ENCODE measurements at regions not wholly inside any gene's neighbourhood (a gene's known extent, or its start where the extent isn't known, plus 50 kb on each side); places are given as distances from the start of the nearest gene placed in this dataset.

DNA sequence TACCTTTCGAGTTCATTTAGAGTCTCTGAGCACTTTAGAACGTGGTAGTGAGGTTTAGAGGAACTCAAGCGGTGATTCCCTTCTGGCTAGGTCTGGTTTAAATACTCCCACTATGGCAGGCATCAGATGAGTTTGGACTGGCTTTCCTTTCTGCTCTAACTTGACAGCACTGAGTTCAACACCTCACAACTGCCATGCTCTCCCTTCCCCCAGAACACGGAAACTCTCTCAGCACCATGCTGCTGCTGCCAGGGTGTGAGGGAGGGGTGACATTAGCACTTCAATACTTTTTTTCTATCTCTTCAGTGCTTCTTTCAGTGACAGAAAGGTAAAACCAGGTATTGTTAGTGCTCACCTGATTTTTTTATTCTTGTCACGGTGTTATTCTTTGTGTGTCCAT lies 234.5 kb upstream of the AGTR2 start:
- Histone ChIP-seq H3K4me2 (peak overlapping the region; percentile 41), H3K79me2 (replicated peaks; ENCODE audit: insufficient read depth) (peaks cover 40% of the 10 kb centered on the region), H3K9me2 (ENCODE audit: insufficient read depth) (no peaks in the 10 kb centered on the region), H3F3A (replicated peaks; ENCODE audit: low read depth) (no peaks in the 10 kb centered on the region), H4K20me1 (replicated peaks; ENCODE audit: insufficient read depth) (peaks cover 3% of the 10 kb centered on the region; the same call in 1 of the 2 replicates), H3K27ac (ENCODE audit: low read depth) (no peak overlapping the region), H3K4me3 (0 out of 2 replicates have a peak overlapping the region, but pooled peaks have one; percentile 14), H3K27me3 (ENCODE audit: insufficient read depth) (no peaks in the 10 kb centered on the region), H3K4me1 (ENCODE audit: insufficient read depth) (peaks cover 10% of the 10 kb centered on the region), H2AFZ (no peak overlapping the region), H3K36me3 (ENCODE audit: insufficient read depth) (no peaks in the 10 kb centered on the region)
- Mint-ChIP-seq H3K27me3 (ENCODE audit: insufficient read depth, low read depth, poor library complexity) (peaks cover 1% of the 10 kb centered on the region), H3K4me1 (peaks cover 29% of the 10 kb centered on the region), H3K27ac (no peak overlapping the region), H3K4me3 (no peak overlapping the region), H3K9me3 (peaks cover 22% of the 10 kb centered on the region), H3K36me3 (ENCODE audit: low read depth) (peaks cover 68% of the 10 kb centered on the region)
- ATAC-seq = peak; percentile 70
- TF ChIP-seq, protein P1, sequence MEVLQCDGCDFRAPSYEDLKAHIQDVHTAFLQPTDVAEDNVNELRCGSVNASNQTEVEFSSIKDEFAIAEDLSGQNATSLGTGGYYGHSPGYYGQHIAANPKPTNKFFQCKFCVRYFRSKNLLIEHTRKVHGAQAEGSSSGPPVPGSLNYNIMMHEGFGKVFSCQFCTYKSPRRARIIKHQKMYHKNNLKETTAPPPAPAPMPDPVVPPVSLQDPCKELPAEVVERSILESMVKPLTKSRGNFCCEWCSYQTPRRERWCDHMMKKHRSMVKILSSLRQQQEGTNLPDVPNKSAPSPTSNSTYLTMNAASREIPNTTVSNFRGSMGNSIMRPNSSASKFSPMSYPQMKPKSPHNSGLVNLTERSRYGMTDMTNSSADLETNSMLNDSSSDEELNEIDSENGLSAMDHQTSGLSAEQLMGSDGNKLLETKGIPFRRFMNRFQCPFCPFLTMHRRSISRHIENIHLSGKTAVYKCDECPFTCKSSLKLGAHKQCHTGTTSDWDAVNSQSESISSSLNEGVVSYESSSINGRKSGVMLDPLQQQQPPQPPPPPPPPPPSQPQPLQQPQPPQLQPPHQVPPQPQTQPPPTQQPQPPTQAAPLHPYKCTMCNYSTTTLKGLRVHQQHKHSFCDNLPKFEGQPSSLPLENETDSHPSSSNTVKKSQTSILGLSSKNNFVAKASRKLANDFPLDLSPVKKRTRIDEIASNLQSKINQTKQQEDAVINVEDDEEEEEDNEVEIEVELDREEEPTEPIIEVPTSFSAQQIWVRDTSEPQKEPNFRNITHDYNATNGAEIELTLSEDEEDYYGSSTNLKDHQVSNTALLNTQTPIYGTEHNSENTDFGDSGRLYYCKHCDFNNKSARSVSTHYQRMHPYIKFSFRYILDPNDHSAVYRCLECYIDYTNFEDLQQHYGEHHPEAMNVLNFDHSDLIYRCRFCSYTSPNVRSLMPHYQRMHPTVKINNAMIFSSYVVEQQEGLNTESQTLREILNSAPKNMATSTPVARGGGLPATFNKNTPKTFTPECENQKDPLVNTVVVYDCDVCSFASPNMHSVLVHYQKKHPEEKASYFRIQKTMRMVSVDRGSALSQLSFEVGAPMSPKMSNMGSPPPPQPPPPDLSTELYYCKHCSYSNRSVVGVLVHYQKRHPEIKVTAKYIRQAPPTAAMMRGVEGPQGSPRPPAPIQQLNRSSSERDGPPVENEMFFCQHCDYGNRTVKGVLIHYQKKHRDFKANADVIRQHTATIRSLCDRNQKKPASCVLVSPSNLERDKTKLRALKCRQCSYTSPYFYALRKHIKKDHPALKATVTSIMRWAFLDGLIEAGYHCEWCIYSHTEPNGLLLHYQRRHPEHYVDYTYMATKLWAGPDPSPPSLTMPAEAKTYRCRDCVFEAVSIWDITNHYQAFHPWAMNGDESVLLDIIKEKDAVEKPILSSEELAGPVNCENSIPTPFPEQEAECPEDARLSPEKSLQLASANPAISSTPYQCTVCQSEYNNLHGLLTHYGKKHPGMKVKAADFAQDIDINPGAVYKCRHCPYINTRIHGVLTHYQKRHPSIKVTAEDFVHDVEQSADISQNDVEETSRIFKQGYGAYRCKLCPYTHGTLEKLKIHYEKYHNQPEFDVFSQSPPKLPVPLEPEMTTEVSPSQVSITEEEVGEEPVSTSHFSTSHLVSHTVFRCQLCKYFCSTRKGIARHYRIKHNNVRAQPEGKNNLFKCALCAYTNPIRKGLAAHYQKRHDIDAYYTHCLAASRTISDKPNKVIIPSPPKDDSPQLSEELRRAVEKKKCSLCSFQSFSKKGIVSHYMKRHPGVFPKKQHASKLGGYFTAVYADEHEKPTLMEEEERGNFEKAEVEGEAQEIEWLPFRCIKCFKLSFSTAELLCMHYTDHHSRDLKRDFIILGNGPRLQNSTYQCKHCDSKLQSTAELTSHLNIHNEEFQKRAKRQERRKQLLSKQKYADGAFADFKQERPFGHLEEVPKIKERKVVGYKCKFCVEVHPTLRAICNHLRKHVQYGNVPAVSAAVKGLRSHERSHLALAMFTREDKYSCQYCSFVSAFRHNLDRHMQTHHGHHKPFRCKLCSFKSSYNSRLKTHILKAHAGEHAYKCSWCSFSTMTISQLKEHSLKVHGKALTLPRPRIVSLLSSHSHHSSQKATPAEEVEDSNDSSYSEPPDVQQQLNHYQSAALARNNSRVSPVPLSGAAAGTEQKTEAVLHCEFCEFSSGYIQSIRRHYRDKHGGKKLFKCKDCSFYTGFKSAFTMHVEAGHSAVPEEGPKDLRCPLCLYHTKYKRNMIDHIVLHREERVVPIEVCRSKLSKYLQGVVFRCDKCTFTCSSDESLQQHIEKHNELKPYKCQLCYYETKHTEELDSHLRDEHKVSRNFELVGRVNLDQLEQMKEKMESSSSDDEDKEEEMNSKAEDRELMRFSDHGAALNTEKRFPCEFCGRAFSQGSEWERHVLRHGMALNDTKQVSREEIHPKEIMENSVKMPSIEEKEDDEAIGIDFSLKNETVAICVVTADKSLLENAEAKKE (CRISPR knock-in tag; IDR thresholded peaks at IDR 0.05) = no peak
- TF ChIP-seq, protein P2, sequence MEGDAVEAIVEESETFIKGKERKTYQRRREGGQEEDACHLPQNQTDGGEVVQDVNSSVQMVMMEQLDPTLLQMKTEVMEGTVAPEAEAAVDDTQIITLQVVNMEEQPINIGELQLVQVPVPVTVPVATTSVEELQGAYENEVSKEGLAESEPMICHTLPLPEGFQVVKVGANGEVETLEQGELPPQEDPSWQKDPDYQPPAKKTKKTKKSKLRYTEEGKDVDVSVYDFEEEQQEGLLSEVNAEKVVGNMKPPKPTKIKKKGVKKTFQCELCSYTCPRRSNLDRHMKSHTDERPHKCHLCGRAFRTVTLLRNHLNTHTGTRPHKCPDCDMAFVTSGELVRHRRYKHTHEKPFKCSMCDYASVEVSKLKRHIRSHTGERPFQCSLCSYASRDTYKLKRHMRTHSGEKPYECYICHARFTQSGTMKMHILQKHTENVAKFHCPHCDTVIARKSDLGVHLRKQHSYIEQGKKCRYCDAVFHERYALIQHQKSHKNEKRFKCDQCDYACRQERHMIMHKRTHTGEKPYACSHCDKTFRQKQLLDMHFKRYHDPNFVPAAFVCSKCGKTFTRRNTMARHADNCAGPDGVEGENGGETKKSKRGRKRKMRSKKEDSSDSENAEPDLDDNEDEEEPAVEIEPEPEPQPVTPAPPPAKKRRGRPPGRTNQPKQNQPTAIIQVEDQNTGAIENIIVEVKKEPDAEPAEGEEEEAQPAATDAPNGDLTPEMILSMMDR (conservative IDR thresholded peaks at IDR 0.05; ENCODE audit: low read depth in 2 of 2) = no peak
- TF ChIP-seq POLR2AphosphoS5 (IDR thresholded peaks at IDR 0.05; ENCODE audit: low read depth) (no peak), ZNF114 (CRISPR knock-in tag; IDR thresholded peaks at IDR 0.05) (no peak), STAT1 (IDR thresholded peaks at IDR 0.05; ENCODE audit: unreplicated experiment) (no peak), CREB1 (CRISPR knock-in tag; IDR thresholded peaks at IDR 0.05; ENCODE audit: low read depth) (no peak)
- TF ChIP-seq, protein P3, sequence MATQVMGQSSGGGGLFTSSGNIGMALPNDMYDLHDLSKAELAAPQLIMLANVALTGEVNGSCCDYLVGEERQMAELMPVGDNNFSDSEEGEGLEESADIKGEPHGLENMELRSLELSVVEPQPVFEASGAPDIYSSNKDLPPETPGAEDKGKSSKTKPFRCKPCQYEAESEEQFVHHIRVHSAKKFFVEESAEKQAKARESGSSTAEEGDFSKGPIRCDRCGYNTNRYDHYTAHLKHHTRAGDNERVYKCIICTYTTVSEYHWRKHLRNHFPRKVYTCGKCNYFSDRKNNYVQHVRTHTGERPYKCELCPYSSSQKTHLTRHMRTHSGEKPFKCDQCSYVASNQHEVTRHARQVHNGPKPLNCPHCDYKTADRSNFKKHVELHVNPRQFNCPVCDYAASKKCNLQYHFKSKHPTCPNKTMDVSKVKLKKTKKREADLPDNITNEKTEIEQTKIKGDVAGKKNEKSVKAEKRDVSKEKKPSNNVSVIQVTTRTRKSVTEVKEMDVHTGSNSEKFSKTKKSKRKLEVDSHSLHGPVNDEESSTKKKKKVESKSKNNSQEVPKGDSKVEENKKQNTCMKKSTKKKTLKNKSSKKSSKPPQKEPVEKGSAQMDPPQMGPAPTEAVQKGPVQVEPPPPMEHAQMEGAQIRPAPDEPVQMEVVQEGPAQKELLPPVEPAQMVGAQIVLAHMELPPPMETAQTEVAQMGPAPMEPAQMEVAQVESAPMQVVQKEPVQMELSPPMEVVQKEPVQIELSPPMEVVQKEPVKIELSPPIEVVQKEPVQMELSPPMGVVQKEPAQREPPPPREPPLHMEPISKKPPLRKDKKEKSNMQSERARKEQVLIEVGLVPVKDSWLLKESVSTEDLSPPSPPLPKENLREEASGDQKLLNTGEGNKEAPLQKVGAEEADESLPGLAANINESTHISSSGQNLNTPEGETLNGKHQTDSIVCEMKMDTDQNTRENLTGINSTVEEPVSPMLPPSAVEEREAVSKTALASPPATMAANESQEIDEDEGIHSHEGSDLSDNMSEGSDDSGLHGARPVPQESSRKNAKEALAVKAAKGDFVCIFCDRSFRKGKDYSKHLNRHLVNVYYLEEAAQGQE (IDR thresholded peaks at IDR 0.05; ENCODE audit: unreplicated experiment) = no peak
- DNase-seq (ENCODE audit: low spot score) = peak; percentile 19

Measured in GM23338 (cell line).